GM12878 (cell line): ENCODE measurements at regions not wholly inside any gene's neighbourhood (a gene's known extent, or its start where the extent isn't known, plus 50 kb on each side); places are given as distances from the start of the nearest gene placed in this dataset.

Experiments used
- ATAC-seq: fragments of 200-7000 bp; cut with Tn5 transposase; 3 replicates; pipeline ENCODE4 v1.9.1; 2020; ENCODE audit warnings: mild to moderate bottlenecking, moderate library complexity
- BruUV-seq: library from RNA; stranded (reverse); fragments of 400-500 nt; replicated peaks from 2 replicates; lab custom pipeline; 2021; lab: Mats Ljungman, UMichigan
- CTCF ChIA-PET: fragments of 300-600 bp; sonication (Branson Sonifier 250); formaldehyde crosslinking; extraction: SDS; loops from one replicate; lab custom pipeline; 2021; ENCODE audit warnings: inconsistent platforms; lab: Yijun Ruan, JAX
- POLR2A ChIA-PET: fragments of 350-600 bp; formaldehyde crosslinking; extraction: SDS; loops from one replicate; lab custom pipeline; 2021; ENCODE audit warnings: inconsistent platforms; lab: Charles Lee
- RAD21 ChIA-PET: fragments of 300-600 bp; sonication (Branson Sonifier 250); formaldehyde crosslinking; loops from one replicate; lab custom pipeline; 2023; ENCODE audit warnings: antibody characterized with exemption; ENCODE audit not compliant: unreplicated experiment; lab: Charles Lee
- SMC1A ChIA-PET: fragments of 300-600 bp; sonication (Branson Sonifier 250); formaldehyde crosslinking; loops from one replicate; lab custom pipeline; 2023; ENCODE audit not compliant: unreplicated experiment, uncharacterized antibody; lab: Charles Lee
- DNase-seq: peaks from one replicate; pipeline ENCODE4 v3.0.0-alpha.2; 2011; ENCODE audit warnings: low read depth, low spot score
- FAIRE-seq: peaks from 3 replicates; lab custom pipeline; 2011; peaks lifted over from hg19 to GRCh38; lab: Jason Lieb, UNC
- H2AFZ ChIP-seq: 2 replicates; pipeline ENCODE4 v1.6.0; 2011; ENCODE audit warnings: low read depth, low read length, control low read depth; ENCODE audit not compliant: control insufficient read depth
- H3K27ac ChIP-seq: 2 replicates; pipeline ENCODE4 v1.5.1; 2011; ENCODE audit warnings: control low read depth; ENCODE audit not compliant: control insufficient read depth, insufficient read depth
- H3K27me3 ChIP-seq, 2 experiments: replicated peaks in 1 of 2; 2 replicates each; pipeline versions ENCODE4 v1.6.0 to v1.6.1; 2011; ENCODE audit warnings: low read length in 1 of 2; ENCODE audit not compliant: control insufficient read depth in 2 of 2, insufficient read depth in 2 of 2
- H3K36me3 ChIP-seq, 2 experiments: 2 replicates each; pipeline ENCODE4 v1.5.1; 2011; ENCODE audit warnings: low read length in 1 of 2; ENCODE audit not compliant: control insufficient read depth in 2 of 2, insufficient read depth in 2 of 2
- H3K4me1 ChIP-seq: 2 replicates; pipeline ENCODE4 v1.6.1; 2011; ENCODE audit warnings: mild to moderate bottlenecking, low read length, moderate library complexity, mixed read lengths; ENCODE audit not compliant: control insufficient read depth, insufficient read depth
- H3K4me2 ChIP-seq: 2 replicates; pipeline ENCODE4 v1.6.0; 2011; ENCODE audit warnings: control low read depth; ENCODE audit not compliant: control insufficient read depth, insufficient read depth
- H3K4me3 ChIP-seq: fragments of 200-600 bp; sonication (generic); 2 replicates; pipeline ENCODE4 v1.5.1; 2016
- H3K79me2 ChIP-seq: 2 replicates; pipeline ENCODE4 v1.6.0; 2011; ENCODE audit warnings: low read length; ENCODE audit not compliant: control insufficient read depth, insufficient read depth
- H3K9ac ChIP-seq: 2 replicates; pipeline ENCODE4 v1.8.0; 2011; ENCODE audit warnings: low read length, control low read depth, mixed read lengths; ENCODE audit not compliant: control insufficient read depth, insufficient read depth
- H3K9me3 ChIP-seq: replicated peaks from 3 replicates; pipeline ENCODE4 v1.5.1; 2011; ENCODE audit warnings: mild to moderate bottlenecking, low read length; ENCODE audit not compliant: control insufficient read depth, insufficient read depth
- H4K20me1 ChIP-seq: 2 replicates; pipeline ENCODE4 v1.6.0; 2011; ENCODE audit not compliant: control insufficient read depth, insufficient read depth
- ATF2 ChIP-seq: IDR thresholded peaks from 2 replicates; pipeline ENCODE4 v1.6.1; 2012; ENCODE audit warnings: low read length, inconsistent platforms
- ATF7 ChIP-seq: fragments of 450-650 bp; IDR thresholded peaks from 2 replicates; pipeline ENCODE4 v1.6.1; 2016; ENCODE audit warnings: low read depth, mild to moderate bottlenecking
- BCL3 ChIP-seq: IDR thresholded peaks from 2 replicates; pipeline ENCODE4 v1.6.1; 2011; ENCODE audit warnings: borderline replicate concordance, low read depth, mild to moderate bottlenecking, moderate library complexity, low read length; ENCODE audit not compliant: insufficient read depth, poor library complexity, severe bottlenecking
- E2F8 ChIP-seq: fragments of 450-650 bp; IDR thresholded peaks from 2 replicates; pipeline ENCODE4 v1.6.1; 2018; ENCODE audit warnings: mild to moderate bottlenecking, low read depth, moderate library complexity; ENCODE audit not compliant: partially characterized antibody
- HDAC6 ChIP-seq: fragments of 200-600 bp; sonication (generic); IDR thresholded peaks from one replicate; pipeline ENCODE4 v1.8.0; 2017; ENCODE audit warnings: antibody characterized with exemption; ENCODE audit not compliant: unreplicated experiment
- MTA2 ChIP-seq: fragments of 450-650 bp; IDR thresholded peaks from 2 replicates; pipeline ENCODE4 v1.6.1; 2016; ENCODE audit warnings: low read depth, mild to moderate bottlenecking, moderate library complexity
- NBN ChIP-seq: fragments of 450-650 bp; IDR thresholded peaks from 2 replicates; pipeline ENCODE4 v1.6.1; 2016
- RCOR1 ChIP-seq: conservative IDR thresholded peaks from 2 replicates; pipeline ENCODE4 v1.6.1; 2012; ENCODE audit warnings: low read depth, low read length, improper control_type of control experiment
- SUPT20H ChIP-seq: IDR thresholded peaks from 2 replicates; pipeline ENCODE4 v1.6.1; 2011; ENCODE audit warnings: low read depth, mild to moderate bottlenecking, low read length, moderate library complexity, borderline replicate concordance; ENCODE audit not compliant: control insufficient read depth
- WGBS: methylation state at CpG from one replicate; pipeline ENCODE4 v1.1.6; 2016; ENCODE audit warnings: low lambda C conversion rate; ENCODE audit not compliant: insufficient replicate concordance, insufficient coverage; ENCODE audit errors: missing lambda C conversion rate; 5-methylcytosine and 5-hydroxymethylcytosine counted together
- in situ Hi-C: fragments of 300-500 bp; cut with MboI; formaldehyde crosslinking; loops from 9 replicates; pipeline ENCODE4 v1.14.3; 2018; ENCODE audit warnings: mixed read lengths
- intact Hi-C: fragments of 100-400 bp; cut with micrococcal nuclease; formaldehyde crosslinking; loops from one replicate; pipeline ENCODE4 v1.14.2; 2022; ENCODE audit not compliant: unreplicated experiment

GRCh38 chr9:23603311-23603710 lies 222.7 kb downstream of the ELAVL2 start (continued):
- TF ChIP-seq E2F8, result no peak
- no peak for TF ChIP-seq RCOR1
- TF ChIP-seq, all 136 proteins: peak for 0

GRCh38 chr9:23606107-23606506 lies 219.9 kb downstream of the ELAVL2 start:
- 0% methylated on average over 1 of the region's 1 CpG for WGBS
- intact Hi-C loops (no loop called here), in situ Hi-C loops (no loop called here)
- H4K20me1 ChIP-seq, result no peaks in the 10 kb centered on the region
- BruUV-seq, result no TSS peak
- RAD21 ChIA-PET, result no interaction called here
- no peaks in the 10 kb centered on the region for H3K4me1 ChIP-seq
- no peak overlapping the region for H3K27ac ChIP-seq
- no peak for TF ChIP-seq NBN
- TF ChIP-seq ATF7, result no peak
- TF ChIP-seq HDAC6, result no peak
- TF ChIP-seq ATF2, result no peak
- no peak for TF ChIP-seq MTA2
- no peak for TF ChIP-seq SUPT20H
- TF ChIP-seq BCL3, result no peak
- H3K4me3 ChIP-seq, result no peak overlapping the region
- no peaks in the 10 kb centered on the region for H3K27me3 ChIP-seq
- CTCF ChIA-PET, result no interaction called here
- ATAC-seq, result no peak
- no peaks in the 10 kb centered on the region for H3K36me3 ChIP-seq
- no peak overlapping the region for H3K4me2 ChIP-seq
- SMC1A ChIA-PET, result interaction anchor here (1.0 kb wide), 1 partner anchor 12 kb away, joined by 3 read pairs; no protein-coding TSS in a partner anchor
- DNase-seq, result no peak
- H3K9ac ChIP-seq, result no peak overlapping the region
- no peaks in the 10 kb centered on the region for H3K9me3 ChIP-seq
- FAIRE-seq, result no peak
- no peaks in the 10 kb centered on the region for H3K79me2 ChIP-seq
- POLR2A ChIA-PET, result no interaction called here
- H2AFZ ChIP-seq, result no peak overlapping the region
